Hepatocyte (in vitro differentiated cells): ENCODE measurements at regions not wholly inside any gene's neighbourhood (a gene's known extent, or its start where the extent isn't known, plus 50 kb on each side); places are given as distances from the start of the nearest gene placed in this dataset.

ENCODE experiments used
- EZH2 ChIP-seq: fragments of 200-600 bp; sonication (generic); IDR thresholded peaks from 2 replicates; pipeline ENCODE4 v1.6.1; 2016; ENCODE audit warnings: antibody characterized with exemption, mild to moderate bottlenecking, borderline replicate concordance
- EZH2phosphoT487 ChIP-seq: fragments of 200-600 bp; sonication (generic); IDR thresholded peaks from one replicate; pipeline ENCODE4 v1.6.1; 2018; ENCODE audit warnings: antibody characterized with exemption, mild to moderate bottlenecking, low read depth, moderate library complexity; ENCODE audit not compliant: unreplicated experiment, severe bottlenecking
- TF ChIP-seq, protein P1 (sequence below): fragments of 200-600 bp; sonication (generic); IDR thresholded peaks from 2 replicates; pipeline ENCODE4 v1.5.1; 2016; ENCODE audit warnings: antibody characterized with exemption, mild to moderate bottlenecking; ENCODE audit not compliant: poor library complexity

DNA sequence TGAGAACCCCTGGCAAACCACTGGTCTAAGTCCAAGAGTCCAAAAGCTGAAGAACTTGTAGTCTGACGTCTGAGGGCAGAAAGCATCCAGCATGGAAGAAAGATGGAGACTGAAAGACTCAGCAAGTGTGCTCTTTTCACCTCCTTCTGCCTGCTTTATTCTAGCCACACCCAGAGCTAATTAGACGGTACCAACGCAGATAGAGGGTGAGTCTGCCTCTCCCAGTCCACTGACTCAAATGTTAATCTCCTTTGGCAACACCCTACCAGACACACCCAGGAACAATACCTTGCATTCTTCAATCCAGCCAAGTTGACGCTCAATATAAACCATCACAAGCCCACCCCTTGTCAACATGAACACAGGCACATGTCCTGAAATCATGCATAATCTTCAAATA is 155.1 kb downstream of the CCDC59 start:
- no peak for TF ChIP-seq EZH2phosphoT487
- TF ChIP-seq, protein P1, sequence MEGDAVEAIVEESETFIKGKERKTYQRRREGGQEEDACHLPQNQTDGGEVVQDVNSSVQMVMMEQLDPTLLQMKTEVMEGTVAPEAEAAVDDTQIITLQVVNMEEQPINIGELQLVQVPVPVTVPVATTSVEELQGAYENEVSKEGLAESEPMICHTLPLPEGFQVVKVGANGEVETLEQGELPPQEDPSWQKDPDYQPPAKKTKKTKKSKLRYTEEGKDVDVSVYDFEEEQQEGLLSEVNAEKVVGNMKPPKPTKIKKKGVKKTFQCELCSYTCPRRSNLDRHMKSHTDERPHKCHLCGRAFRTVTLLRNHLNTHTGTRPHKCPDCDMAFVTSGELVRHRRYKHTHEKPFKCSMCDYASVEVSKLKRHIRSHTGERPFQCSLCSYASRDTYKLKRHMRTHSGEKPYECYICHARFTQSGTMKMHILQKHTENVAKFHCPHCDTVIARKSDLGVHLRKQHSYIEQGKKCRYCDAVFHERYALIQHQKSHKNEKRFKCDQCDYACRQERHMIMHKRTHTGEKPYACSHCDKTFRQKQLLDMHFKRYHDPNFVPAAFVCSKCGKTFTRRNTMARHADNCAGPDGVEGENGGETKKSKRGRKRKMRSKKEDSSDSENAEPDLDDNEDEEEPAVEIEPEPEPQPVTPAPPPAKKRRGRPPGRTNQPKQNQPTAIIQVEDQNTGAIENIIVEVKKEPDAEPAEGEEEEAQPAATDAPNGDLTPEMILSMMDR = no peak
- no peak for TF ChIP-seq EZH2
